ENCODE measurements at regions not wholly inside any gene's neighbourhood (a gene's known extent, or its start where the extent isn't known, plus 50 kb on each side); places are given as distances from the start of the nearest gene placed in this dataset.
"Not testable (repeated sequence)": the region's sequence is repeated elsewhere in the genome, so short reads cannot be mapped to it uniquely, and the experiment has no call there.

DNA sequence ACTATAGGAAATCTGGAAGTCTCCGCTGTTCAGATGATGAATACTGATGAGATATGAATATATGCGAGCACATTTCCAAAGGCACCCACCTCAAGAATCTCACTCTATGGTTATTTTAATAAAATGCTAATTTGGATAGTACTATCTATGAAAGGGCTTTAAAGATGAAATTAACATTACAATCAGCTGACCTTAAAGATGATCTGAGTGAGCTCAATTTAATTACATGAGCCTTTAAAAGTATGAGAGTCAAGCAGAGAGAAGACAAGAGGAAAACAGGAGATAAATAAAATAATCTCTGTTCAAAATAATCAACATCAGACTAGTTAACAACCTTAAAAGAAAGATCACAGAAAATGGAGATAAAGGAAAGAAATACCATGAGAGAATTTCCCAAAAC lies 474.1 kb upstream of the TUSC1 start:
- Histone ChIP-seq H3K9ac (ENCODE audit: low read depth in 1 of 2, low read length in 2 of 2) (no peak overlapping the region), H3K27me3 (ENCODE audit: control insufficient read depth in 1 of 2, insufficient read depth in 2 of 2, low read length in 2 of 2) (no peaks in the 10 kb centered on the region), H3K4me1 (ENCODE audit: control insufficient read depth in 1 of 2, insufficient read depth in 2 of 2, low read length in 2 of 2) (no peaks in the 10 kb centered on the region), H3K36me3 (ENCODE audit: control insufficient read depth in 1 of 2, insufficient read depth in 2 of 2, low read length in 2 of 2) (no peaks in the 10 kb centered on the region), H3K27ac (ENCODE audit: low read depth, low read length) (no peak overlapping the region), H3K4me3 (ENCODE audit: low read depth in 1 of 2, low read length in 2 of 2) (no peak overlapping the region), H3K9me3 (ENCODE audit: control insufficient read depth in 1 of 2, low read length in 2 of 2) (peaks cover 2 to 4% of the 10 kb centered on the region in 2 donors)

DNA sequence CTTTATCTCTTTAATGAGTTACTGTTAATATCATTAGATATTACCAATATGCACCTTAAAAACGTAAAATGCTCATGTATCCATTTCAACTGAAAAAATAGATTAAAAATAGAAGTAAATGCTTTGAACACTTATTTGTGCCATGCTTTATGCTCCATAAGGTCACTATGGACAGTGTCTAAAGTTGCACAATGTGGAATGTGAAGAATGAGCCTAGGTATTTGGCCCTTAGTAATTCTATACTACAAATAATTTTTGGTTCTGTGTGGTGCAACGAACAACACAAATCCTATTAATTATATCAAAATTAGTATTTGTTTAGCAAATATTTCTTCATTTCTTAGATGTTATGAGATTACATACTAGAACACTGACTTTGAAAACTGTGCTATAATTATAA lies 469.9 kb upstream of the TUSC1 start:
- no peak overlapping the region for H3K9ac ChIP-seq (ENCODE audit: low read depth in 1 of 2, low read length in 2 of 2)
- no peaks in the 10 kb centered on the region for H3K27me3 ChIP-seq (ENCODE audit: control insufficient read depth in 1 of 2, insufficient read depth in 2 of 2, low read length in 2 of 2)
- no peaks in the 10 kb centered on the region for H3K36me3 ChIP-seq (ENCODE audit: control insufficient read depth in 1 of 2, insufficient read depth in 2 of 2, low read length in 2 of 2)
- H3K9me3 ChIP-seq (ENCODE audit: control insufficient read depth in 1 of 2, low read length in 2 of 2) = peaks cover 2 to 4% of the 10 kb centered on the region in 2 donors
- no peak overlapping the region for H3K27ac ChIP-seq (ENCODE audit: low read depth, low read length)
- no peak overlapping the region for H3K4me3 ChIP-seq (ENCODE audit: low read depth in 1 of 2, low read length in 2 of 2)
- H3K4me1 ChIP-seq (ENCODE audit: control insufficient read depth in 1 of 2, insufficient read depth in 2 of 2, low read length in 2 of 2) = no peaks in the 10 kb centered on the region

DNA sequence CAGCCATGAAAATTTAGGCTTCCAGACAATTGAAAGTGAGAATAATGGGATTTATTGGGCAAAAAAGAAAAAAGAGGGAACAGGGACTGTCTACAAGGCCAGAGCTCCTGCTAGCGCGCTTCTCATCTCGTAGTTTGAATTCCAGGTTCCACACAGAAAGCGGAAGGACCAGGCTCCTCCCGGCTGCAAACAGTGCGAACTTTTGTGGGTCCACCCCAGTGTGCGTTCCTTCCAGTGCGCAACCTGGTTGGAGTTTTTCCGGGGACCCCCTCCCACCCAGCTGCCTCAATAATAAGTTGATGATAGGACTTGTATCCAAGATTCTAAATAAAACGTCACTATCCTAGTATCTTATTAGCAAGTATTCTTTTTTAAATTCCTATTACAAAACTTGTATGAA lies 467.7 kb upstream of the TUSC1 start:
- Histone ChIP-seq H3K27ac (ENCODE audit: low read depth, low read length) (no peak overlapping the region), H3K36me3 (ENCODE audit: control insufficient read depth in 1 of 2, insufficient read depth in 2 of 2, low read length in 2 of 2) (no peaks in the 10 kb centered on the region), H3K9me3 (ENCODE audit: control insufficient read depth in 1 of 2, low read length in 2 of 2) (peaks cover 2 to 4% of the 10 kb centered on the region in 2 donors), H3K27me3 (ENCODE audit: control insufficient read depth in 1 of 2, insufficient read depth in 2 of 2, low read length in 2 of 2) (no peaks in the 10 kb centered on the region), H3K4me1 (ENCODE audit: control insufficient read depth in 1 of 2, insufficient read depth in 2 of 2, low read length in 2 of 2) (no peaks in the 10 kb centered on the region), H3K4me3 (ENCODE audit: low read depth in 1 of 2, low read length in 2 of 2) (no peak overlapping the region), H3K9ac (ENCODE audit: low read depth in 1 of 2, low read length in 2 of 2) (no peak overlapping the region)

DNA sequence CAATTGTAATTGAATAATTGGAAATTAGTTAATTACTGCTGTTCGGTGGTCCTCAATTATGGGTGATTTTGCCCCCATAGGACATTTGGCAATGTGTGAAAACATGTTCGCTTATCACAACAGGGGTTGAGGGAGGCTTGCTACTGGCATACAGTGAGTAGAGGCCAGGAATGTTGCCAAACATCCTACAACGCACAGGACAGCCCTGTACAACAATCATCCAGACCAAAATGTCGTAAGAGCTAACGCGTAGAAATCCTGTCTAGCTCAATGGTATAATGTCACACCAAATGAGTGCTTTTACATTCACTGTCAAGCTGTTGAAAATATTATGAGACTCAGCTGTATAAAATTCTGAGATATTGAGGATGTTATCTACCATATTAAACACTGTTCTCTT lies 464.4 kb upstream of the TUSC1 start:
- no peaks in the 10 kb centered on the region for H3K4me1 ChIP-seq (ENCODE audit: control insufficient read depth in 1 of 2, insufficient read depth in 2 of 2, low read length in 2 of 2)
- H3K4me3 ChIP-seq (ENCODE audit: low read depth in 1 of 2, low read length in 2 of 2) = no peak overlapping the region
- H3K9ac ChIP-seq (ENCODE audit: low read depth in 1 of 2, low read length in 2 of 2) = no peak overlapping the region
- no peaks in the 10 kb centered on the region for H3K27me3 ChIP-seq (ENCODE audit: control insufficient read depth in 1 of 2, insufficient read depth in 2 of 2, low read length in 2 of 2)
- H3K36me3 ChIP-seq (ENCODE audit: control insufficient read depth in 1 of 2, insufficient read depth in 2 of 2, low read length in 2 of 2) = no peaks in the 10 kb centered on the region
- H3K27ac ChIP-seq (ENCODE audit: low read depth, low read length) = no peak overlapping the region
- H3K9me3 ChIP-seq (ENCODE audit: control insufficient read depth in 1 of 2, low read length in 2 of 2) = peaks cover 0 to 4% of the 10 kb centered on the region in 2 donors

- Histone ChIP-seq H3K4me3 (ENCODE audit: low read depth in 1 of 2, low read length in 2 of 2) (no peak overlapping the region), H3K36me3 (ENCODE audit: control insufficient read depth in 1 of 2, insufficient read depth in 2 of 2, low read length in 2 of 2) (no peaks in the 10 kb centered on the region), H3K27me3 (ENCODE audit: control insufficient read depth in 1 of 2, insufficient read depth in 2 of 2, low read length in 2 of 2) (no peaks in the 10 kb centered on the region), H3K9ac (ENCODE audit: low read depth in 1 of 2, low read length in 2 of 2) (no peak overlapping the region), H3K4me1 (ENCODE audit: control insufficient read depth in 1 of 2, insufficient read depth in 2 of 2, low read length in 2 of 2) (no peaks in the 10 kb centered on the region), H3K9me3 (ENCODE audit: control insufficient read depth in 1 of 2, low read length in 2 of 2) (peaks cover 0 to 2% of the 10 kb centered on the region in 2 donors), H3K27ac (ENCODE audit: low read depth, low read length) (no peak overlapping the region)
These were observed 464.0 kb upstream of the TUSC1 start for GRCh38 chr9:26142201-26142600.

DNA sequence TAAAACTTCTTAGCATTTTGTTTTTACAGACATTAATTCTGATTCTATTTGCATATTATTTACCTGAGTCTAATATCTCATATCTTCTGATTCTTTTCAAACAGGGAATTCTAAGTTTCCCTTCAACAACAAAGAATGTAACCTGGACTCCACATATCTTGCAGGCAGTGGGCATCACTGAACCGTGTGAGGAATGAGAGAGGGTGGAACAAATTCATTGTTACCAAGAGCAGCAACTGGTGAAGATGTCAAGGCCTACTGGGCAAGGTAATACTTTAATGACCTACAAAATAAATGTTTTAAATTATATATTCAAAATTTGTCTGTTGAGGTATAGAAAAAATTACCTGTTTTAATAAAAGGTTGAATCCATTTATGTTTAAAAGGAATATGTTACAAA lies 455.3 kb upstream of the TUSC1 start:
- Histone ChIP-seq H3K27ac (ENCODE audit: low read depth, low read length) (no peak overlapping the region), H3K27me3 (ENCODE audit: control insufficient read depth in 1 of 2, insufficient read depth in 2 of 2, low read length in 2 of 2) (no peaks in the 10 kb centered on the region), H3K4me3 (ENCODE audit: low read depth in 1 of 2, low read length in 2 of 2) (no peak overlapping the region), H3K9ac (ENCODE audit: low read depth in 1 of 2, low read length in 2 of 2) (no peak overlapping the region), H3K9me3 (ENCODE audit: control insufficient read depth in 1 of 2, low read length in 2 of 2) (peaks cover 2 to 10% of the 10 kb centered on the region in 2 donors), H3K36me3 (ENCODE audit: control insufficient read depth in 1 of 2, insufficient read depth in 2 of 2, low read length in 2 of 2) (no peaks in the 10 kb centered on the region), H3K4me1 (ENCODE audit: control insufficient read depth in 1 of 2, insufficient read depth in 2 of 2, low read length in 2 of 2) (no peaks in the 10 kb centered on the region)

DNA sequence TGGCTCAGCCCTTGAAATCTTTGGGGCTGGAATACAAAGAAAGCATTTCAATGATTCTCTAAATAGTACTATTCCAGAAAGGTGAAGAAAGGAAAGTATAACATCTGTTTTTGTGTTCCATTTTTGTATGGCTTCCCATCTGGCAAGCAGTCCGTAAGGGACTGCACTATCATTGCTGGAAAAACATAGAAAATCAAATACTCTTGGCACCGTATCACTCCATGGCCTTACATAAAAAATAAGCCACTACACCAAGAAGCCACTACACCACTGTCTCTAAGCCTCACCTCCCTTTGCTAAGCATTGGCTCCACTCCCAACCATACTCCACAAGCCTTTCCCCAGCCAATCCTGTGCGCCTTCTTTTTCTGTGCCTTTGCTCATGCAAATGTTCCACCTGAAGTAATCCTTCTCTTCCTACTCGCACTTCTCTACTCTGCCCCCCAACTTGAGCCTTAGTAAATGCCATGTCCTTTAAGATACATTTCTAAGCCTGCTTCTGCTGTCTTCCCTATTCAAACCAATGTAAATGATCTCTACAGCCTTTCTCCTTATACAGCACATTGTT lies 454.6 kb upstream of the TUSC1 start:
- Histone ChIP-seq H3K27me3 (ENCODE audit: control insufficient read depth in 1 of 2, insufficient read depth in 2 of 2, low read length in 2 of 2) (no peaks in the 10 kb centered on the region), H3K4me1 (ENCODE audit: control insufficient read depth in 1 of 2, insufficient read depth in 2 of 2, low read length in 2 of 2) (no peaks in the 10 kb centered on the region), H3K4me3 (ENCODE audit: low read depth in 1 of 2, low read length in 2 of 2) (no peak overlapping the region), H3K27ac (ENCODE audit: low read depth, low read length) (no peak overlapping the region), H3K9me3 (ENCODE audit: control insufficient read depth in 1 of 2, low read length in 2 of 2) (peaks cover 0 to 10% of the 10 kb centered on the region in 2 donors), H3K9ac (ENCODE audit: low read depth in 1 of 2, low read length in 2 of 2) (no peak overlapping the region), H3K36me3 (ENCODE audit: control insufficient read depth in 1 of 2, insufficient read depth in 2 of 2, low read length in 2 of 2) (no peaks in the 10 kb centered on the region)

DNA sequence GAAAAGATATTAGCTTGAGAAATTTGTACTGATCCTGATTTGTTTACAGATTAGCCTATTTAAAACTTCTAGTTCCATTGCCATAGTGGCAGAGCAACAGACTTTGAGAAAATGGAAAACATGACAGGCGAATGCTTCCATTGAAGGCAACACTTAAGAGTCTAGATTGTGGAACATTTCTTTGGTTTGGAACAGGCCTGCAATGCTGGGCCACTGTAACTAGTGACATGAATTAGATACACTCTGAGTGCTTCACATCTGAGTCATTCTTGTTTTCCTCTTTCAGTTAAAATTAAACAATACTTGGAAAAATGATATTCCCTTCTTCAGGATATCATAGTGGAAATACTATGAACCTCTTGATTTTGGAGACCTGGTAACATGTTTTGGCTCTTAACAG lies 453.6 kb upstream of the TUSC1 start:
- Histone ChIP-seq H3K36me3 (ENCODE audit: control insufficient read depth in 1 of 2, insufficient read depth in 2 of 2, low read length in 2 of 2) (no peaks in the 10 kb centered on the region), H3K9ac (ENCODE audit: low read depth in 1 of 2, low read length in 2 of 2) (no peak overlapping the region), H3K9me3 (ENCODE audit: control insufficient read depth in 1 of 2, low read length in 2 of 2) (peaks cover 0 to 10% of the 10 kb centered on the region in 2 donors), H3K4me1 (ENCODE audit: control insufficient read depth in 1 of 2, insufficient read depth in 2 of 2, low read length in 2 of 2) (no peaks in the 10 kb centered on the region), H3K4me3 (ENCODE audit: low read depth in 1 of 2, low read length in 2 of 2) (no peak overlapping the region), H3K27ac (ENCODE audit: low read depth, low read length) (no peak overlapping the region), H3K27me3 (ENCODE audit: control insufficient read depth in 1 of 2, insufficient read depth in 2 of 2, low read length in 2 of 2) (no peaks in the 10 kb centered on the region)

DNA sequence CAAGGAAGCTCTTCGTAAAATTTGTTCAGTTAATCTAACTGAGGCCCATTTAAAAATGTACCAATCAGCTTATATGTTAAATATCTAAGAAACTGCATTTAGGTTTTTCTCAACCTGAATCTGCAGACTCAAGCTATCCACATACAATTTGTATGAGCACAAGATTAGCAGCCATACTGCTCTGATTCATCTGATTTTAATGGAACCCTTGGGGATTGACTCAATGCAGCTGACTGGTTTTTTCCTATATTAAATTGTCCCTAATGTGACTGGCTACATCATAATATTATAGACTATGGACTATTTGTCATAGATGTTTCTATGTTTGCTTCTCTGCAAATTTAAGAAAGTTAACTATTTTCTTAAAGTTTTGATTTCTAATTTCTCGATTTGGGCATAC lies 451.0 kb upstream of the TUSC1 start:
- Histone ChIP-seq H3K4me3 (ENCODE audit: low read depth in 1 of 2, low read length in 2 of 2) (no peak overlapping the region), H3K9ac (ENCODE audit: low read depth in 1 of 2, low read length in 2 of 2) (no peak overlapping the region), H3K4me1 (ENCODE audit: control insufficient read depth in 1 of 2, insufficient read depth in 2 of 2, low read length in 2 of 2) (no peaks in the 10 kb centered on the region), H3K36me3 (ENCODE audit: control insufficient read depth in 1 of 2, insufficient read depth in 2 of 2, low read length in 2 of 2) (no peaks in the 10 kb centered on the region), H3K27ac (ENCODE audit: low read depth, low read length) (no peak overlapping the region), H3K9me3 (ENCODE audit: control insufficient read depth in 1 of 2, low read length in 2 of 2) (peaks cover 0 to 5% of the 10 kb centered on the region in 2 donors), H3K27me3 (ENCODE audit: control insufficient read depth in 1 of 2, insufficient read depth in 2 of 2, low read length in 2 of 2) (no peaks in the 10 kb centered on the region)

DNA sequence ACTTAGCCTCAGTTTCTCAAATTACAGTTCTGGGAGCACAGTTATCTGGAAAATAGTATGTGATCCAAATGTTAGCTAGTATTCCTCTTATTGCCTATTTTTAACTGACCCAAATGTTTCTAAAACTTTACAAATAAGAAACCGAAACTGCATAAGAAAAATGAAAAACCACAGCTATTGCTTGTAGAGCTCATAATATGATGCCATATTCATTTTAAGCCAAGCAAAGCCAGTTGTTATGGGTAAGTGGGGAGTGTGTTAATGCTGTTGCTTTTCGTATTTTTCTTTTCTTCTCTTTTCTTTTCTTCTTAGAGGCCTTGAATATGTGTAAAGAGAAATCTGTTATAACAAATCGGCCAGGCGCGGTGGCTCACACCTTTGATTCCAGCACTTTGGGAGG lies 447.4 kb upstream of the TUSC1 start:
- no peak overlapping the region for H3K4me3 ChIP-seq (ENCODE audit: low read depth in 1 of 2, low read length in 2 of 2)
- H3K9me3 ChIP-seq (ENCODE audit: control insufficient read depth in 1 of 2, low read length in 2 of 2) = peaks cover 3 to 5% of the 10 kb centered on the region in 2 donors
- H3K36me3 ChIP-seq (ENCODE audit: control insufficient read depth in 1 of 2, insufficient read depth in 2 of 2, low read length in 2 of 2) = no peaks in the 10 kb centered on the region

DNA sequence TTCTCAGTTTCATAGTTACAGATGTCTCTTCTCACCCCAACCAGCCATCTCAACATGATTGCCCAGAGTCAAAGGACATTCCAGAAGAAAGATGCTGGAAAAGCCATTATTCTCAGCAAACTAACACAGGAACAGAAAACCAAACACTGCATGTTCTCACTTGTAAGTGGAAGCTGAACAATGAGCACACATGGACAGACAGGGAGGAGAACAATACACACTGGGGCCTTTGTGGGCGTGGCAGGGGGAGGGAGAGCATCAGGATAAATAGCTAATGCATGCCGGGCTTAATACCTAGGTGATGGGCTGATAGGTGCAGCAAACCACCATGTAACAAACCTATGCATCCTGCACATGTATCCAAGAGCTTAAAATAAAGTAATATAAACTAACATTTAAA lies 437.8 kb upstream of the TUSC1 start:
- not testable (repeated sequence) for H3K4me3 ChIP-seq (ENCODE audit: low read depth in 1 of 2, low read length in 2 of 2); H3K9ac ChIP-seq (ENCODE audit: low read depth in 1 of 2, low read length in 2 of 2); H3K36me3 ChIP-seq (ENCODE audit: control insufficient read depth in 1 of 2, insufficient read depth in 2 of 2, low read length in 2 of 2); H3K27me3 ChIP-seq (ENCODE audit: control insufficient read depth in 1 of 2, insufficient read depth in 2 of 2, low read length in 2 of 2); H3K4me1 ChIP-seq (ENCODE audit: control insufficient read depth in 1 of 2, insufficient read depth in 2 of 2, low read length in 2 of 2); H3K9me3 ChIP-seq (ENCODE audit: control insufficient read depth in 1 of 2, low read length in 2 of 2); H3K27ac ChIP-seq (ENCODE audit: low read depth, low read length)

More for the DNA sequence above, 447.4 kb upstream of the TUSC1 start:
- Histone ChIP-seq H3K27ac (ENCODE audit: low read depth, low read length) (no peak overlapping the region), H3K9ac (ENCODE audit: low read depth in 1 of 2, low read length in 2 of 2) (no peak overlapping the region), H3K27me3 (ENCODE audit: control insufficient read depth in 1 of 2, insufficient read depth in 2 of 2, low read length in 2 of 2) (no peaks in the 10 kb centered on the region), H3K4me1 (ENCODE audit: control insufficient read depth in 1 of 2, insufficient read depth in 2 of 2, low read length in 2 of 2) (no peaks in the 10 kb centered on the region)

All from duodenal mucosa (tissue), 2 donors.